ENCODE measurements at regions not wholly inside any gene's neighbourhood (a gene's known extent, or its start where the extent isn't known, plus 50 kb on each side); places are given as distances from the start of the nearest gene placed in this dataset.
"Not testable (repeated sequence)": the region's sequence is repeated elsewhere in the genome, so short reads cannot be mapped to it uniquely, and the experiment has no call there.

DNA sequence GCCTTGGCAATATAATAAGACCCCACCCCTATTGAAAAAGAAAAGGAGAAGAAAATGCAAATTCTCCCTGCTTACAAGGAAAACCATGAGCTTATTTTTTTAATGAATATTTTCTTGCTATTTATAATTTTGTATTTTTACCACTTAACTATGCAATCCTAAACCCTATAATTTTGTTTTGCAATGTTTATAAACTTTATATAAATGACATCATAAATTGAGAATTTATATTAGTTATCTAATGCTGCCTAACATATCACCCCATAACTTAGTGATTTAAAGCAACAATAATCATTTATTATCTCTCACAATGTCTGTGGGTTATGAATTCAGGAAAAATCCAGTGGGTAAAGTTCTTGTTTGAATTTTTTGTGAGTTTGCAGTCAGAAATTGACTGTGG lies 369.1 kb downstream of the TAF11L14 start:
- DNase-seq (ENCODE audit: low spot score) = no peak
- Mint-ChIP-seq H3K4me1 (ENCODE audit: low read depth) (no peaks in the 10 kb centered on the region), H3K9me3 (peaks cover 38% of the 10 kb centered on the region), H3K36me3 (ENCODE audit: low read depth) (no peaks in the 10 kb centered on the region), H3K4me3 (no peak overlapping the region), H3K27ac (no peak overlapping the region), H3K27me3 (ENCODE audit: low read depth) (no peaks in the 10 kb centered on the region)

DNA sequence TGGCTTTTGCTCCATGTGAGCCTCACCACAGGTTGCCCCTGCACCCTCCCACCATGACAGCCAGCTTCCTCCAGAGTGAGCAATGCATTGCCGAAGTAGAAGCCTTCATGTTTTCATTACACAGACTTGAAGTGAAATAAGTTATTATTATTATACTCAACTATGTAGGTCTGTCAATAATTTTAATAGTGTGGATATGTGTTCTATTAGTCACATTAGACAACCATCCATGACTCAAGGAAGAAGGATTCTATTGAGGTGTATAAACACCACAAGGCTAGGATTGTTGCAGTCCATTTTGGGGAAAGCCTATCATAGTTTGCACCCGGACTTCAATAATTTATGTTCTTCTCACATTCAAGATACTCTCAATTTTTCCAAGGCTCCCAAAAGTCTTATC lies 369.5 kb downstream of the TAF11L14 start:
- H3K27ac Mint-ChIP-seq = no peak overlapping the region
- H3K4me1 Mint-ChIP-seq (ENCODE audit: low read depth) = no peaks in the 10 kb centered on the region
- H3K9me3 Mint-ChIP-seq = peaks cover 38% of the 10 kb centered on the region
- H3K27me3 Mint-ChIP-seq (ENCODE audit: low read depth) = no peaks in the 10 kb centered on the region
- no peaks in the 10 kb centered on the region for H3K36me3 Mint-ChIP-seq (ENCODE audit: low read depth)
- H3K4me3 Mint-ChIP-seq = no peak overlapping the region
- DNase-seq (ENCODE audit: low spot score) = no peak

GRCh38 chr5:18006235-18006634 lies 372.0 kb downstream of the TAF11L14 start:
- peaks cover 42% of the 10 kb centered on the region for H3K9me3 Mint-ChIP-seq
- H3K36me3 Mint-ChIP-seq (ENCODE audit: low read depth); H3K27me3 Mint-ChIP-seq (ENCODE audit: low read depth); H3K4me1 Mint-ChIP-seq (ENCODE audit: low read depth); H3K27ac Mint-ChIP-seq; DNase-seq (ENCODE audit: low spot score); H3K4me3 Mint-ChIP-seq: not testable (repeated sequence)

DNA sequence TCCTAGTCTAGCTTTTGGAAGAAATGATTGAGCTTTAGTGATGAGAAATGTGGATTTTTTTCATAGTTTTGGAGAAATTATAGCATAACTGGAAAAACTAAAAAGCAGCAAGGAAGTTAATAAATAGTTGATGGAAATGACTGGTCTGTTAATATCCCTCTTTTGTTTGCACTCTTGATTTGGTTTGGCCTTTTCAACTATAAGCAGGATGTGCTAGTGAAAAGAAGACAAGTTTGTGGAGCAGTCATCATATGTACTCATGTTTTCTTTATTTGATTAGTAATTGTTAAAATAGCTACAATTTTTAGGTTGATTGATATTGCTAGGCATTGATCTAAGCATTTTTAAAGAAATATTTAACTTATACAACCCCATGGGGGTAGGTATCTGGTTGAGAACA lies 374.7 kb downstream of the TAF11L14 start:
- Mint-ChIP-seq H3K9me3 (peaks cover 41% of the 10 kb centered on the region), H3K4me3 (no peak overlapping the region), H3K27me3 (ENCODE audit: low read depth) (no peaks in the 10 kb centered on the region), H3K27ac (no peak overlapping the region), H3K4me1 (ENCODE audit: low read depth) (no peaks in the 10 kb centered on the region), H3K36me3 (ENCODE audit: low read depth) (no peaks in the 10 kb centered on the region)
- no peak for DNase-seq (ENCODE audit: low spot score)

DNA sequence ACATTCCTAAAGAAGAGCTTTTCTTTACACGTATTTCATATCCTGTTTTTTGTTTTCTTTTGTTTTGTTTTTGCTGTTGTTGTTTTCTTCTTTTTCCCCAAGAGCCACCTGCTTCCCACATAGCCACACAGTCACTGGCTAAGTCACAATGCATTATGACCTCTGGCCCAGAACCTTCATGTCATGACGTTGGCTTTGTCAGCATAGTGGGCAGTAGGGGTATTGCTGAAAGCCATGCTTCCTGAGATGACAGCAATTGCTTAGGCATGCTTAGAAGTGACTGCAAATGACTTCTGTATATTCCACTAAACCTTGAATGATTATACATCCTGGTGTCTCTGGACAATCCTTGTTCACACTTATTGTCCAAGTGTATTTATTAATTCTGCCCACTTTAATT lies 375.8 kb downstream of the TAF11L14 start:
- Mint-ChIP-seq H3K27me3 (ENCODE audit: low read depth) (no peaks in the 10 kb centered on the region), H3K4me1 (ENCODE audit: low read depth) (no peaks in the 10 kb centered on the region), H3K27ac (no peak overlapping the region), H3K9me3 (peaks cover 30% of the 10 kb centered on the region), H3K4me3 (no peak overlapping the region), H3K36me3 (ENCODE audit: low read depth) (no peaks in the 10 kb centered on the region)
- no peak for DNase-seq (ENCODE audit: low spot score)

DNA sequence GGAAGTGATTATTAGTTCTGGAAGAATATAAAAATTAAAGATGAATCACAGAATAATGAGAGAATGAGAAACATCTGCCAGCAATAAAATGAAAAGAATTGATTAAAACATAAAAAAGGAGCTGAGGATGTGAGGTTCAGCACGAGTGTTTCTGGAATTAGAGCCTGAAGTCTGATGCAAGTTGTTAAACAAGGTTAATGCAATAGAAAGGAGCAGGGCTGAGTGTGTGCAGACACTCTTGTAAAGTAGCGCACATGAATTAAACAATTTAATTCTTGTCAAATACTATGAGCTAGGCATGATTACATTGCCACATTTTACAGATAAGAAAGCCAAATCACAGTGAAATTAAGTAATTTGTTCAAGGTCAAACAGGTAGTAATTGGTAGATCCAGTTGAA lies 384.2 kb downstream of the TAF11L14 start:
- no peak for DNase-seq (ENCODE audit: low spot score)
- H3K4me1 Mint-ChIP-seq (ENCODE audit: low read depth) = no peaks in the 10 kb centered on the region
- no peak overlapping the region for H3K27ac Mint-ChIP-seq
- H3K4me3 Mint-ChIP-seq = no peak overlapping the region
- no peaks in the 10 kb centered on the region for H3K36me3 Mint-ChIP-seq (ENCODE audit: low read depth)
- H3K9me3 Mint-ChIP-seq = peaks cover 22% of the 10 kb centered on the region
- H3K27me3 Mint-ChIP-seq (ENCODE audit: low read depth) = no peaks in the 10 kb centered on the region

GRCh38 chr5:18023275-18023674 lies 389.0 kb downstream of the TAF11L14 start:
- H3K27me3 Mint-ChIP-seq (ENCODE audit: low read depth) = no peaks in the 10 kb centered on the region

GRCh38 chr5:18023986-18024385 lies 389.7 kb downstream of the TAF11L14 start:
- Mint-ChIP-seq H3K9me3 (peaks cover 35% of the 10 kb centered on the region), H3K4me1 (ENCODE audit: low read depth) (no peaks in the 10 kb centered on the region), H3K4me3 (no peak overlapping the region), H3K27ac (no peak overlapping the region), H3K36me3 (ENCODE audit: low read depth) (no peaks in the 10 kb centered on the region), H3K27me3 (ENCODE audit: low read depth) (no peaks in the 10 kb centered on the region)
- no peak for DNase-seq (ENCODE audit: low spot score)

More at GRCh38 chr5:18023275-18023674, 389.0 kb downstream of the TAF11L14 start:
- H3K27ac Mint-ChIP-seq = no peak overlapping the region
- peaks cover 38% of the 10 kb centered on the region for H3K9me3 Mint-ChIP-seq
- no peaks in the 10 kb centered on the region for H3K36me3 Mint-ChIP-seq (ENCODE audit: low read depth)
- no peak for DNase-seq (ENCODE audit: low spot score)
- no peak overlapping the region for H3K4me3 Mint-ChIP-seq
- H3K4me1 Mint-ChIP-seq (ENCODE audit: low read depth) = no peaks in the 10 kb centered on the region

DNA sequence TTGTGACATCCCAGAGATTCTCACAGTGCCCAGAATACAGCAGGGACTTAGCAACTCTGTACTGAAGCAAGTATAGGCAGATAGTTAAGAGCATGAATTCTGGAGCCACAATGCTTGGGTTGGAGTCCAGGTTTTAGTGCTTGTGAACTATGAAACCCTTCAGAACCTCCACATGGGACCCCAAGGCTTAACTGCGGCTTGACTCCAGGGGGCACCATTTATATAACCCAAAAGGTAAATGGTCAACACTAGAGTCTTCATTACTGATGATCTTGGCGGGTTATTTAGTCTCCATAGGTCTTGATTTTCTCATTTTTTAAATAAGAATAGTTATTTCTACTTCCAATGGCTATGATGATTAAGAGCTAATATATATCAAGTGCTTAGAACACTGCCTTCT lies 390.3 kb downstream of the TAF11L14 start:
- H3K4me1 Mint-ChIP-seq (ENCODE audit: low read depth) = no peaks in the 10 kb centered on the region
- H3K27me3 Mint-ChIP-seq (ENCODE audit: low read depth) = no peaks in the 10 kb centered on the region
- H3K27ac Mint-ChIP-seq = no peak overlapping the region
- no peak for DNase-seq (ENCODE audit: low spot score)
- no peak overlapping the region for H3K4me3 Mint-ChIP-seq
- H3K36me3 Mint-ChIP-seq (ENCODE audit: low read depth) = no peaks in the 10 kb centered on the region
- H3K9me3 Mint-ChIP-seq = peaks cover 35% of the 10 kb centered on the region

DNA sequence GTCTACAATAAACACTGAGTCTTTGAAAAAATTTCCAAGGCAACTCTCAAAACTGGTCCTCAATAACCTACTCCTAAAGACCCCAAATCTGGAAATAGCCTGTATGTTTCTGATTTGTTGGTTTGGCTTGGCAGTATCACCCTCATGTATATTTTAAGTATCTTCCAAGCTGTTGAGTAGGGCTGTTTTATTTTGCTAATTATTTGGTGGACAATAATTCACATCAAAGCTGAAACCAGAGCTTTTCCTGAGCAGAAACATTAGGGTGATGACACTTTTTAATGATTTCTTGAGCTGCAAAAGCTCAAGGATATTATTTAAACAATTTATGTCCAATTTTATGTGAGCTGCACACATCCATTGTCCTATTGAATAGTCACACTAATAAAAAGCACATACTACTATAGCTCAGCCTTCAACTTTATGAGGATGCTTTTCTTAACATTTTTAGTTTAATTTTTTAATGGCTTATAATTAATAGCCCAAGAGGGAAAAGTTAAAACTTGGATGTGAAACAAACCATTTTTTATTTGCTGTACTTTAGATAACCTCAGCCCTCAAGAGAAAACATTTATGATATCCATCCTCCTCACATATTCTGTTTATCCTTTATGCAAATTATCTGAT lies 393.1 kb downstream of the TAF11L14 start:
- Mint-ChIP-seq H3K9me3 (peaks cover 36% of the 10 kb centered on the region), H3K27me3 (ENCODE audit: low read depth) (no peaks in the 10 kb centered on the region), H3K4me3 (no peak overlapping the region), H3K4me1 (ENCODE audit: low read depth) (no peaks in the 10 kb centered on the region), H3K36me3 (ENCODE audit: low read depth) (no peaks in the 10 kb centered on the region), H3K27ac (no peak overlapping the region)
- no peak for DNase-seq (ENCODE audit: low spot score)

- H3K9me3 Mint-ChIP-seq = peaks cover 41% of the 10 kb centered on the region
- DNase-seq (ENCODE audit: low spot score) = no peak
- no peak overlapping the region for H3K27ac Mint-ChIP-seq
- no peaks in the 10 kb centered on the region for H3K36me3 Mint-ChIP-seq (ENCODE audit: low read depth)
- H3K4me1 Mint-ChIP-seq (ENCODE audit: low read depth) = no peaks in the 10 kb centered on the region
- no peak overlapping the region for H3K4me3 Mint-ChIP-seq
- H3K27me3 Mint-ChIP-seq (ENCODE audit: low read depth) = no peaks in the 10 kb centered on the region
Observed at GRCh38 chr5:18028036-18028435, 393.8 kb downstream of the TAF11L14 start.

GRCh38 chr5:18032744-18033143 lies 398.5 kb downstream of the TAF11L14 start:
- Mint-ChIP-seq H3K4me3 (no peak overlapping the region), H3K9me3 (peaks cover 23% of the 10 kb centered on the region), H3K27ac (no peak overlapping the region), H3K4me1 (ENCODE audit: low read depth) (no peaks in the 10 kb centered on the region), H3K27me3 (ENCODE audit: low read depth) (no peaks in the 10 kb centered on the region), H3K36me3 (ENCODE audit: low read depth) (no peaks in the 10 kb centered on the region)
- DNase-seq (ENCODE audit: low spot score) = no peak

DNA sequence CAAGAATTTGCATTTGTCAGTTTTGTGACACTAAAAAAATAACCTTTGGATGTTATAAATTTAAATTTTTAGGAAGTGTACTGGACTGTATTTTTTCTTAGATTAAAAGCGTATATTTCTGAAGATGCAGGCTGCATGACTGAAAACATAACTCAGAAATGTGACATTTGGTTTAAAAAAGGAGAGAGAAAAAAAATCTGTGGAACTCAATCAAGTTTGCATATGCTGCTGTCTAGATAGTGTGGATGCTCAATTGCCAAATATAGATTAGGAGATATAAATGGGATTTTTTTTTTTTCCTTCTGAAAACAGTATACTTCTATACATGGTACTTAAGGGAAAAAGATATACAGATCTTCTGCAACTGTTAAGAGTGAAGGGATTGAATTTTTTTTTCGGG lies 402.3 kb downstream of the TAF11L14 start:
- H3K4me3 Mint-ChIP-seq = no peak overlapping the region
- H3K27me3 Mint-ChIP-seq (ENCODE audit: low read depth) = no peaks in the 10 kb centered on the region
- peaks cover 21% of the 10 kb centered on the region for H3K9me3 Mint-ChIP-seq
- H3K27ac Mint-ChIP-seq = no peak overlapping the region
- H3K4me1 Mint-ChIP-seq (ENCODE audit: low read depth) = no peaks in the 10 kb centered on the region
- DNase-seq (ENCODE audit: low spot score) = no peak
- no peaks in the 10 kb centered on the region for H3K36me3 Mint-ChIP-seq (ENCODE audit: low read depth)

- DNase-seq (ENCODE audit: low spot score) = no peak
- no peak overlapping the region for H3K4me3 Mint-ChIP-seq
- no peaks in the 10 kb centered on the region for H3K36me3 Mint-ChIP-seq (ENCODE audit: low read depth)
- no peaks in the 10 kb centered on the region for H3K4me1 Mint-ChIP-seq (ENCODE audit: low read depth)
- H3K27ac Mint-ChIP-seq = no peak overlapping the region
- no peaks in the 10 kb centered on the region for H3K27me3 Mint-ChIP-seq (ENCODE audit: low read depth)
- H3K9me3 Mint-ChIP-seq = peaks cover 12% of the 10 kb centered on the region
Observed at GRCh38 chr5:18037718-18038117, 403.5 kb downstream of the TAF11L14 start.

GRCh38 chr5:18043344-18043743 lies 409.1 kb downstream of the TAF11L14 start:
- no peak for DNase-seq (ENCODE audit: low spot score)
- H3K4me3 Mint-ChIP-seq = no peak overlapping the region
- no peaks in the 10 kb centered on the region for H3K4me1 Mint-ChIP-seq (ENCODE audit: low read depth)
- H3K9me3 Mint-ChIP-seq = peaks cover 18% of the 10 kb centered on the region
- H3K27ac Mint-ChIP-seq = no peak overlapping the region
- H3K36me3 Mint-ChIP-seq (ENCODE audit: low read depth) = no peaks in the 10 kb centered on the region
- H3K27me3 Mint-ChIP-seq (ENCODE audit: low read depth) = no peaks in the 10 kb centered on the region

All from T-helper 2 cell treated with Interferon-gamma antibody and Interleukin-4, amounts not matched to agents 5 μg/mL and 100 μg/mL, for 36 hours (primary cell).